Karpas-422 (cell line): ENCODE measurements at regions not wholly inside any gene's neighbourhood (a gene's known extent, or its start where the extent isn't known, plus 50 kb on each side); places are given as distances from the start of the nearest gene placed in this dataset.

Experiments used
- DNase-seq: peaks from one replicate; pipeline ENCODE4 v3.0.0-alpha.2; 2015
- H2AFZ ChIP-seq: fragments of 200-600 bp; sonication (generic); 2 replicates; pipeline ENCODE4 v1.6.1; 2014; ENCODE audit warnings: antibody characterized with exemption, low read length, mixed read lengths
- H3K27ac ChIP-seq: fragments of 200-600 bp; sonication (generic); 2 replicates; pipeline ENCODE4 v1.5.1; 2014; ENCODE audit warnings: mild to moderate bottlenecking, low read length, moderate library complexity
- H3K27me3 ChIP-seq: fragments of 200-600 bp; sonication (generic); 2 replicates; pipeline ENCODE4 v1.6.1; 2014; ENCODE audit warnings: low read length, mixed read lengths
- H3K36me3 ChIP-seq: fragments of 200-600 bp; sonication (generic); 2 replicates; pipeline ENCODE4 v1.6.1; 2014; ENCODE audit warnings: low read length, mixed read lengths; ENCODE audit not compliant: insufficient read depth
- H3K4me1 ChIP-seq: fragments of 200-600 bp; sonication (generic); 2 replicates; pipeline ENCODE4 v1.6.1; 2014; ENCODE audit warnings: mild to moderate bottlenecking, low read length, mixed read lengths
- H3K4me2 ChIP-seq: fragments of 200-600 bp; sonication (generic); 2 replicates; pipeline ENCODE4 v1.6.1; 2014; ENCODE audit warnings: low read length, low read depth, mild to moderate bottlenecking; ENCODE audit not compliant: poor library complexity, severe bottlenecking
- H3K4me3 ChIP-seq: fragments of 200-600 bp; sonication (generic); 2 replicates; pipeline ENCODE4 v1.5.1; 2014; ENCODE audit warnings: mild to moderate bottlenecking, antibody characterized with exemption, low read length, mixed read lengths
- H3K79me2 ChIP-seq: fragments of 200-600 bp; sonication (generic); 2 replicates; pipeline ENCODE4 v1.6.1; 2014; ENCODE audit warnings: mild to moderate bottlenecking, low read length, mixed read lengths
- H3K9ac ChIP-seq: fragments of 200-600 bp; sonication (generic); 2 replicates; pipeline ENCODE4 v1.6.0; 2014; ENCODE audit warnings: low read length
- H3K9me2 ChIP-seq: fragments of 200-600 bp; sonication (generic), shearing (Covaris generic); replicated peaks from 2 replicates; pipeline ENCODE4 v1.6.0; 2014; ENCODE audit warnings: mild to moderate bottlenecking, low read length, moderate library complexity; ENCODE audit not compliant: insufficient read depth
- H3K9me3 ChIP-seq: fragments of 300-700, 200-600 bp; sonication (generic); 2 replicates; pipeline ENCODE4 v1.6.1; 2014; ENCODE audit warnings: low read length, mixed read lengths
- H4K20me1 ChIP-seq: fragments of 200-600 bp; sonication (generic); 2 replicates; pipeline ENCODE4 v1.6.1; 2014; ENCODE audit warnings: mild to moderate bottlenecking, antibody characterized with exemption, low read length, low read depth; ENCODE audit not compliant: insufficient read depth

DNA sequence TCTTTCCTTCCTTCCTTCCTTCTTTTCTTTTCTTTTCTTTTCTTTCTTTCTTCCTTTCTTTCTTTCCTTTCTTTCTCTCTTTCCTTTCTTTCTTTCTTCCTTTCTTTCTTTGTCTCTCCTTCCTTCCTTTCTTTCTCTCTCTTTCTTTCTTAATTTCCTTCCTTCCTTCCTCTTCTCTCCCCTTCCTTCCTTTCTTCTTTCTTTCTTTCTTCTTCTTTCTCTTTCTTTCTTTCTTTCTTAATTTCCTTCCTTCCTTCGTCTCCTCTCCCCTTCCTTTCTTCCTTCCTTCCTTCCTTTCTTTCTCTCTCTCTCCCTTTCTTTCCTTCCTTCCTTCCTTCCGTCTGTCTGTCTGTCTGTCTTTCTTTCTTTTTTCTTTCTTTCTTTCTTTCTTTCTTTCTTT, 1446.5 kb upstream of the GOT2 start:
- no peak overlapping the region for H3K9ac ChIP-seq
- DNase-seq, result no peak
- no peaks in the 10 kb centered on the region for H4K20me1 ChIP-seq
- no peak overlapping the region for H2AFZ ChIP-seq
- no peak overlapping the region for H3K27ac ChIP-seq
- no peaks in the 10 kb centered on the region for H3K9me2 ChIP-seq
- peaks cover 4% of the 10 kb centered on the region; the same call in 1 of the 2 replicates for H3K9me3 ChIP-seq
- no peaks in the 10 kb centered on the region for H3K36me3 ChIP-seq
- H3K4me3 ChIP-seq, result no peak overlapping the region
- no peaks in the 10 kb centered on the region for H3K79me2 ChIP-seq
- H3K4me1 ChIP-seq, result no peaks in the 10 kb centered on the region
- no peaks in the 10 kb centered on the region for H3K27me3 ChIP-seq
- no peak overlapping the region for H3K4me2 ChIP-seq

DNA sequence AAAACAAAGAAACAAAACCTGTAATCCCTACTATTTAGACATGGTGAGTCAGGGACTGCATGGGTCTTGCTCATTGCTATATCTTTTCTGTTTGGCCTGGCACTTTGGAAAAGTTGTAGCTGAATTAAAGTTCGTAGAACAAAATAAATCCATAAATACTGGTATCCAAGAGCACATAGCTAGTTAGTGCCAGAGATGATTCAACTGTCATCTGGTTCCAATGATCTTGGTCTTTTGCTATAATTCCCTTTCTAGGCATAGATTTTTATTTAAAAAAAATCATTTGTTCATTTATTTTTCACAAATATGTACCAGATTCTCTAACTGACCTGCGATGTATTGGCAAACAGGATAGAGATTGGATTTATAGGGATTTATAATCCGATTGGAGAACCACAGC, 1436.1 kb upstream of the GOT2 start:
- Histone ChIP-seq H3K27ac (no peak overlapping the region), H3K9me3 (peaks cover 16% of the 10 kb centered on the region), H4K20me1 (no peaks in the 10 kb centered on the region), H3K79me2 (no peaks in the 10 kb centered on the region), H3K4me2 (no peak overlapping the region), H3K9me2 (no peaks in the 10 kb centered on the region; the same call in 1 of the 2 replicates), H3K4me3 (no peak overlapping the region), H3K27me3 (no peaks in the 10 kb centered on the region), H3K4me1 (no peaks in the 10 kb centered on the region), H2AFZ (no peak overlapping the region), H3K36me3 (no peaks in the 10 kb centered on the region), H3K9ac (no peak overlapping the region)
- DNase-seq, result no peak

DNA sequence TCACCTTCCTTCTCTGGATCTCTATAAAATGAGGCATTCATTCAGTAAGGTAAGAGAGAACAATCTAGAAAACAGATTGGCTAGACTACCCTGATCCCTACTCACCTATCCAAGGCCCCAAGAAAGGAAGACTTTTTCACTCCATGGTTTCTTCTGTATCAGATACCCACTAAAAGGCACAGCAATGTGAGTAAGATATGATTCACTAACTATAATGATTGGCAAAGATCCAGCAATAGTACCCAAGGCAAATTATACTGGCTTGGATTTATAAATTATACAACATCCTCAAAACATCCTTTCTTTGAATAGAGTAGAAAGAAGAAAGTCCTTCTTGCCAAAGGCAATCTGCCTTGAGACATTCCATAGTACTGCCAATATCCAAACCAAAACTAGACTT, 1432.0 kb upstream of the GOT2 start:
- H3K9me3 ChIP-seq, result peaks cover 11% of the 10 kb centered on the region
- H3K36me3 ChIP-seq, result no peaks in the 10 kb centered on the region
- H3K27me3 ChIP-seq, result no peaks in the 10 kb centered on the region
- no peak overlapping the region for H2AFZ ChIP-seq
- H3K9me2 ChIP-seq, result no peaks in the 10 kb centered on the region
- no peak overlapping the region for H3K9ac ChIP-seq
- no peaks in the 10 kb centered on the region for H3K79me2 ChIP-seq
- no peak for DNase-seq
- H4K20me1 ChIP-seq, result no peaks in the 10 kb centered on the region
- H3K27ac ChIP-seq, result no peak overlapping the region
- no peaks in the 10 kb centered on the region for H3K4me1 ChIP-seq
- no peak overlapping the region for H3K4me2 ChIP-seq
- H3K4me3 ChIP-seq, result no peak overlapping the region

DNA sequence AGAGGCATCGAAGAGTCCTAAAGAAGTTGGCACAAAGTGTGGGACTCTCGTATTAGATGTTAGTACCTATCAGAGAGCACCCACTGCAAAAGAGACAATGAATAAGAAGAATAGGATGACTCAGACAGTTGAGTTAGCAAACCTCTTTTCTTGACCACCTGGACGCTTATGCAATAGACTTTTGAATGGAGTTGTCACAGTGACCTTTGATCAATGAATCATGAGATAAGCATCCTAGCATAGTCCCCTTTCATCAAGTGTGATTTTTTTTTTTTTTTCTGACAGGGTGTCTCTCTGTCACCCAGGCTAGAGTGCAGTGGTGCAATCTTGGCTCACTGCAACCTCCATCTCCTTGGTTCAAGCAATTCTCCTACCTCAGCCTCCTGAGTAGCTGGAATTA, 1417.9 kb upstream of the GOT2 start:
- no peaks in the 10 kb centered on the region for H3K9me2 ChIP-seq

DNA sequence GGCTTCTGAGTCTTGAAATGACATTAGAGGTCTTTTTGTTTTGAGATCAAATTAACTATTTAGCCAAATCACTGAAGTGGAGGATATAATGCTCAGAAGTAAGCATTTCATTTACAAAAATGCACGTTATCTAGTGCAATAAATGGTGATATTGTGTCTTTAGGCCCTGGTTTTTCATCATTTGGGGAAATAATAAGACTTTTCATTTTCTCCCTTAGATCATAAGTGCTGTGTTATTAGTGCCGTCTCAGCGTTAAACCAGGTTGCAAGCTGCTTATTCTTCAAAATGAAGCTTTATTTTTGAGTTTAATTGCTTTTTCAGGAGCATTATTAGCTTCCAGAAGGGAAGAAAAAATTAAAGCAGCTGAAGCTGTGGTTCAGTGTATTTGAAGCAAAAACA, 1416.8 kb upstream of the GOT2 start:
- Histone ChIP-seq H2AFZ (no peak overlapping the region), H3K27ac (no peak overlapping the region), H4K20me1 (no peaks in the 10 kb centered on the region), H3K36me3 (no peaks in the 10 kb centered on the region), H3K4me1 (no peaks in the 10 kb centered on the region), H3K27me3 (no peaks in the 10 kb centered on the region), H3K4me3 (no peak overlapping the region), H3K4me2 (no peak overlapping the region), H3K9me3 (peaks cover 18% of the 10 kb centered on the region), H3K79me2 (no peaks in the 10 kb centered on the region), H3K9me2 (no peaks in the 10 kb centered on the region), H3K9ac (no peak overlapping the region)
- DNase-seq, result no peak

More for the DNA sequence above, 1417.9 kb upstream of the GOT2 start:
- Histone ChIP-seq H3K27ac (no peak overlapping the region), H4K20me1 (no peaks in the 10 kb centered on the region), H3K4me2 (no peak overlapping the region), H3K9ac (no peak overlapping the region), H3K27me3 (no peaks in the 10 kb centered on the region), H3K4me1 (no peaks in the 10 kb centered on the region), H3K36me3 (no peaks in the 10 kb centered on the region), H3K79me2 (no peaks in the 10 kb centered on the region), H2AFZ (no peak overlapping the region), H3K9me3 (peaks cover 13% of the 10 kb centered on the region), H3K4me3 (no peak overlapping the region)
- DNase-seq, result no peak

DNA sequence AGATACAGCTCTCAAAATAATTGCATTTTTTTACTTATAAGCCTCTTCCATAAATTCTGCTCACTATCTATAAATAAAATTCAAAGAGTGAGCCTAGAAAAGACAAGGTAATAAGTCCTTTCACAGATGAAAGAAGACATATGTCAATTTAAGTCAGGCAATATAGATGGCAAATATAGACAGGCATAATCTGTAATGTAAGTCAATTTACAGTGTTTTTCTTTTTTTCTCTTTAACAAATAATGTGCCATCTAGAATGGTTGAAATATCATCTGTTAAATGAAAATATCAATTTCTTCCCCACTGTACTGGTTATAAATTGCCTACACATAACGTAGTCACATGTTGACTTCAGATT, 1409.2 kb upstream of the GOT2 start:
- Histone ChIP-seq H3K36me3 (no peaks in the 10 kb centered on the region), H3K27ac (no peak overlapping the region), H3K9me2 (no peaks in the 10 kb centered on the region), H3K4me1 (no peaks in the 10 kb centered on the region), H3K4me2 (no peak overlapping the region), H4K20me1 (no peaks in the 10 kb centered on the region), H2AFZ (no peak overlapping the region), H3K4me3 (no peak overlapping the region), H3K9ac (no peak overlapping the region), H3K9me3 (peaks cover 35% of the 10 kb centered on the region), H3K79me2 (no peaks in the 10 kb centered on the region), H3K27me3 (no peaks in the 10 kb centered on the region)
- no peak for DNase-seq

DNA sequence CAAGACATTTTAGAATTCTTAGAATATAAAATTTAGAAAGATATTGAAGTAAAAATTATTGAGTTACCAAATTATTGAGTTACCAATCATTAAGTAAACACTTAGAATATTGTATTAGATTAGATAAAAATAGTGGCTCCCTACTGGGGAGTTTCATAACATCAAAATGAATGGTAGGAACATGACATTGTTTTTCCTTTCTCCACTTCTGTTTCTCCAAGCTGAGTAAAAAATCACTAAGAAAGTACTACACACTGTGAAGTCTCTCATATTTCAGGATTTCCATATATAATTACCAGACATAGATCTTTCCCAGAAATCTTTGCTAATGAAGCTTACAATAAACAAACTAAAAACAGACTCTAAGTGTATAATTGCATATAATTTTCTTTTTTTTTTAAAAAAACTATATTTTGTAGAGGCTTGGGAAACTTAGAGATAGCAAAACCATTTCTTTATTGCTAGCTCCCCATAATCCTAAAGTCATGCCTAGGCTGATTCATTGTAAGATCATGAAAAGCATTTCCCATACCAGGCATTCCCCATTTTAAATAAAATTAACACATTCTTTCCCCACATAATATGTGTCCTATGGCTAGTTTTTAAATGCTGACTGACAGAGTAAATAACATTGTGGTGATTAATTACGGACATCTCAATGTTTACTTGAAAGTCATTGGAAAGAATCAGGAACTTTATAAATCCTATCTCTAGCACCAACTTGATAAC, 1408.7 kb upstream of the GOT2 start:
- Histone ChIP-seq H3K9me2 (no peaks in the 10 kb centered on the region), H3K9ac (no peak overlapping the region), H3K36me3 (no peaks in the 10 kb centered on the region), H4K20me1 (no peaks in the 10 kb centered on the region), H3K4me1 (no peaks in the 10 kb centered on the region), H3K9me3 (peaks cover 39% of the 10 kb centered on the region), H3K4me3 (no peak overlapping the region), H3K27ac (no peak overlapping the region), H2AFZ (no peak overlapping the region), H3K79me2 (no peaks in the 10 kb centered on the region), H3K27me3 (no peaks in the 10 kb centered on the region), H3K4me2 (no peak overlapping the region)
- no peak for DNase-seq

DNA sequence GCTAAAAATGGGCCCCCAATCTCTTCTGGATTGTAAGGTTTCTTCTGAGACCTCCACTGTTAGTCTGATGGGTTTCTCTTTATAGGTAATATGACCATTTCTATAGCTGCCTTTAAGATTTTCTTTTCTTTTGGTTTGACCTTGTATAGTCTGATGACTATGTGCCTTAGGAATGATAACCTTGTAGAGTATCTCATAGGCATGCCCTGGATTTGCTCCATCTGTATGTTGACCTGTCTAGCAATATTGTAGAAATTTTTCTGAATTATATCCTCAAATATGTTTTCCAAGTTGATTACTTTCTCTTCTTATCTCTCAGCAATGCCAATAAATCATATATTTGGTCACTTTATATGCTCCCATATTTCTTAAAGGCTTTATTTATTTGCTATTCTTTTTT, 1403.8 kb upstream of the GOT2 start:
- H3K36me3 ChIP-seq, result no peaks in the 10 kb centered on the region

More for the DNA sequence above, 1403.8 kb upstream of the GOT2 start:
- Histone ChIP-seq H3K27ac (no peak overlapping the region), H2AFZ (no peak overlapping the region), H4K20me1 (no peaks in the 10 kb centered on the region), H3K9ac (no peak overlapping the region), H3K27me3 (no peaks in the 10 kb centered on the region), H3K4me2 (no peak overlapping the region), H3K9me2 (no peaks in the 10 kb centered on the region), H3K79me2 (no peaks in the 10 kb centered on the region), H3K9me3 (peaks cover 28% of the 10 kb centered on the region), H3K4me1 (no peaks in the 10 kb centered on the region), H3K4me3 (no peak overlapping the region)
- DNase-seq, result no peak
